KMS-11 (cell line): ENCODE measurements at regions not wholly inside any gene's neighbourhood (a gene's known extent, or its start where the extent isn't known, plus 50 kb on each side); places are given as distances from the start of the nearest gene placed in this dataset.

Experiments used
- H2AFZ ChIP-seq: fragments of 200-600 bp; sonication (generic); 2 replicates; pipeline ENCODE4 v1.6.1; 2016; ENCODE audit warnings: antibody characterized with exemption, mixed run types, low read depth
- H3K27ac ChIP-seq: fragments of 200-600 bp; sonication (generic); 2 replicates; pipeline ENCODE4 v1.6.1; 2016; ENCODE audit warnings: mild to moderate bottlenecking, mixed run types
- H3K27me3 ChIP-seq: fragments of 200-600 bp; sonication (generic); 2 replicates; pipeline ENCODE4 v1.6.1; 2017; ENCODE audit warnings: mild to moderate bottlenecking, low read depth, mixed run types, moderate library complexity; ENCODE audit not compliant: insufficient read depth
- H3K36me3 ChIP-seq: fragments of 200-600 bp; sonication (generic); 2 replicates; pipeline ENCODE4 v1.6.1; 2017; ENCODE audit warnings: mild to moderate bottlenecking, mixed run types; ENCODE audit not compliant: insufficient read depth
- H3K4me1 ChIP-seq: fragments of 200-600 bp; sonication (generic); 2 replicates; pipeline ENCODE4 v1.6.1; 2016; ENCODE audit warnings: mild to moderate bottlenecking, low read depth, mixed run types; ENCODE audit not compliant: poor library complexity, severe bottlenecking
- H3K4me2 ChIP-seq: fragments of 200-600 bp; sonication (generic); 2 replicates; pipeline ENCODE4 v1.7.0; 2016; ENCODE audit warnings: mild to moderate bottlenecking, mixed run types
- H3K4me3 ChIP-seq: fragments of 200-600 bp; sonication (generic); IDR thresholded peaks from 2 replicates; pipeline ENCODE4 v1.6.1; 2017; ENCODE audit warnings: low read depth, low read length, mixed read lengths; ENCODE audit not compliant: insufficient read depth
- H3K79me2 ChIP-seq: fragments of 200-600 bp; sonication (generic); 2 replicates; pipeline ENCODE4 v1.6.1; 2016; ENCODE audit warnings: low read depth, mixed run types; ENCODE audit not compliant: insufficient read depth
- H3K9ac ChIP-seq: fragments of 200-600 bp; sonication (generic); 2 replicates; pipeline ENCODE4 v1.6.1; 2016; ENCODE audit warnings: mild to moderate bottlenecking, mixed run types
- H4K20me1 ChIP-seq: fragments of 200-600 bp; sonication (generic); 2 replicates; pipeline ENCODE4 v1.6.1; 2016; ENCODE audit warnings: mild to moderate bottlenecking, mixed run types; ENCODE audit not compliant: insufficient read depth
- TF ChIP-seq, protein P1 (sequence below): fragments of 200-600 bp; sonication (generic); conservative IDR thresholded peaks from 2 replicates; pipeline ENCODE4 v1.6.1; 2017; ENCODE audit warnings: low read depth, mild to moderate bottlenecking, antibody characterized with exemption, low read length, moderate library complexity, mixed read lengths

DNA sequence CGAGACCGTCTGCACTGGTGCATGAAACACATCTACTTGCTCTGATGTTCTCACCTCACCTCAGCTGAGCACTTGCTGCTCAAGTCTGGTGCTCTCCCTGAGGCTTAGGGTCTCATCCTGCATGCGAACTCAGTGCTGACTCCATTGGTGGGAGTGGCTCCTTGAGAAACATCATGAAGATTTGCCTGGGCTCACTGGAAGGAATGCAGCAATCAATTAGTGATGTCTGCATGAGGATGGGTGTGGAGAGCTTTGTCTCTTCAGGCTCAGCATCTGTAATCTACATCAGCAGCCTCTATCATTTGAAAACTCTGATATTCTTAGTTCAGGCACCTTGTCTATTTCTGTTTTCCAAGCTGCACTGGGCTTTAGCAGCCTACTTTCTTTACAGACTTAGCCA is 204.4 kb downstream of the IRF8 start:
- H3K9ac ChIP-seq, result no peak overlapping the region
- TF ChIP-seq, protein P1, sequence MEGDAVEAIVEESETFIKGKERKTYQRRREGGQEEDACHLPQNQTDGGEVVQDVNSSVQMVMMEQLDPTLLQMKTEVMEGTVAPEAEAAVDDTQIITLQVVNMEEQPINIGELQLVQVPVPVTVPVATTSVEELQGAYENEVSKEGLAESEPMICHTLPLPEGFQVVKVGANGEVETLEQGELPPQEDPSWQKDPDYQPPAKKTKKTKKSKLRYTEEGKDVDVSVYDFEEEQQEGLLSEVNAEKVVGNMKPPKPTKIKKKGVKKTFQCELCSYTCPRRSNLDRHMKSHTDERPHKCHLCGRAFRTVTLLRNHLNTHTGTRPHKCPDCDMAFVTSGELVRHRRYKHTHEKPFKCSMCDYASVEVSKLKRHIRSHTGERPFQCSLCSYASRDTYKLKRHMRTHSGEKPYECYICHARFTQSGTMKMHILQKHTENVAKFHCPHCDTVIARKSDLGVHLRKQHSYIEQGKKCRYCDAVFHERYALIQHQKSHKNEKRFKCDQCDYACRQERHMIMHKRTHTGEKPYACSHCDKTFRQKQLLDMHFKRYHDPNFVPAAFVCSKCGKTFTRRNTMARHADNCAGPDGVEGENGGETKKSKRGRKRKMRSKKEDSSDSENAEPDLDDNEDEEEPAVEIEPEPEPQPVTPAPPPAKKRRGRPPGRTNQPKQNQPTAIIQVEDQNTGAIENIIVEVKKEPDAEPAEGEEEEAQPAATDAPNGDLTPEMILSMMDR, result no peak

DNA sequence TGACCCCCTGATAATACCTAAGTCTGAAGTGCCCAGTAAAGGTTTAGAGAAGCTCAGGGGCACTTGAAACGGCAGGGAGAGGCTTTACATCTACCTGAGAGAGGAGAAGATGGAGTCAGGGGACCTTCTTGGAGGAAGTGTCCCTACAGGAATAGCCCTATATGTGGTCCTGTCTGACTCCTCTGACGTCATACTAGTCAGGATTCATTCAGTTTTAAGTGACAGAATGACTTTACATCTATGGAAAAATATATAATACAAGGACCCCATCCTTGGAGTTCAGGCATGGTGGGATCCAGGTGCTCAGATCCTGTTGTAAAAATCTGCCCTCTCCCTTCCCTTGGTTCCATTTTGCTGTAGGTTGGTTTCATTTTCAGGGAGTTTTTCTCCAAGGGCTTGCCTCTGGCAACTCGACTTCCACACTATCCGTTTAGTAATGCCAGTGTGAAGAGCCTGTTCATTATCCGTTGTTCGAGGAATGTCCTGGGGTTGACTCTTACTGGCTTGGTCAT is 205.6 kb downstream of the IRF8 start:
- no peak overlapping the region for H3K4me2 ChIP-seq

More for the DNA sequence above, 204.4 kb downstream of the IRF8 start:
- Histone ChIP-seq H3K36me3 (no peaks in the 10 kb centered on the region), H3K4me2 (no peak overlapping the region), H2AFZ (no peak overlapping the region), H3K4me3 (no peak overlapping the region), H3K79me2 (no peaks in the 10 kb centered on the region), H4K20me1 (no peaks in the 10 kb centered on the region), H3K27ac (no peak overlapping the region), H3K27me3 (peaks cover 6% of the 10 kb centered on the region; the same call in 1 of the 2 replicates), H3K4me1 (no peaks in the 10 kb centered on the region)

DNA sequence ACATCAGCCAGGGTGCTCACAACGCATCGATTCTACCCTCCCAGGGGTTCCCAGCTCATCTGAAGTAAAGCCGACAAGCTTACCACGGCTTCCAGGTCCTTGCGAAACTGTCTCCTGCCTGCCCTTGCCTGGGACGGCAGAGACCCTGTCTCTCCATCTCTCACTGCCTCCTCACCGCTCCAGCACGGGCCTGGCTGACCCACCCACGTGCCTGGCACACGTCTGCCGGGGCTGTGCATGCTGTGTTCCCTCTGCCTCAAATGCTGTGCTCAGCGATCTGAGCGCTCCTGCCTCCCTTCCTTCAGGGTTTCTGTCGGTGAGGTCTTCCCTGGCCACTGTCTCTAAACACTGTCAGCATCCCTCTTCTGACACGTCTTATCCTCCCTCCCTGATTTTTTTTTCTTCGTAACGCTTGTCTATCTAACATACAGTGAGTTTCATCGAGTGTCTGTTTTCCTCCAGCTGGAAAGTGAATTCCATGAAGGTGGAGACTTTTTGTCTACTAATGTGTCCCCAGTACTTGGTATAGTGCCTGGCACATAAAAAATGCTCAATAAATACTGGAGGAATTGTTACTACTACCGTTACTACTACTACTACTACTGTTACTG is 208.4 kb downstream of the IRF8 start:
- Histone ChIP-seq H3K79me2 (no peaks in the 10 kb centered on the region), H4K20me1 (no peaks in the 10 kb centered on the region), H3K27ac (no peak overlapping the region), H3K4me1 (no peaks in the 10 kb centered on the region), H3K9ac (no peak overlapping the region), H3K4me2 (no peak overlapping the region), H3K36me3 (no peaks in the 10 kb centered on the region), H3K4me3 (no peak overlapping the region), H2AFZ (no peak overlapping the region), H3K27me3 (peaks cover 3% of the 10 kb centered on the region; the same call in 1 of the 2 replicates)
- TF ChIP-seq, protein P1, result no peak

More for the DNA sequence above, 205.6 kb downstream of the IRF8 start:
- Histone ChIP-seq H3K4me3 (no peak overlapping the region), H2AFZ (no peak overlapping the region), H3K4me1 (no peaks in the 10 kb centered on the region), H3K27me3 (peaks cover 6% of the 10 kb centered on the region; the same call in 1 of the 2 replicates), H3K9ac (no peak overlapping the region), H3K27ac (no peak overlapping the region), H3K79me2 (no peaks in the 10 kb centered on the region), H4K20me1 (no peaks in the 10 kb centered on the region), H3K36me3 (no peaks in the 10 kb centered on the region)
- TF ChIP-seq, protein P1, result no peak

DNA sequence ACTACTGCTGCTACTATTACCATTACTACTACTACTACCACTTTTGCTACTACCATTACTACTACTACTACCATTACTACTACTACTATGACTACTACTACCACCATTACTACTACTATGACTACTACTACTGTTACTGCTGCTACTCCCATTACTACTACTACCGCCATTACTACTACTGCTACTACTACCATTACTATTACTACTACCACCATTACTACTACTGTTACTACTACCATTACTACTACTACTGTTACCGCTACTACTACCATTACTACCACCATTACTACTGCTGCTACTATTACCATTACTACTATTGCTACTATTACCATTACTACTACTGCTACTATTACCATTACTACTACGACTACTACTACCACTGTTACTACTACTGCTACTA is 209.1 kb downstream of the IRF8 start:
- no peak overlapping the region for H3K4me2 ChIP-seq
- TF ChIP-seq, protein P1, result no peak
- no peak overlapping the region for H3K9ac ChIP-seq
- H3K27ac ChIP-seq, result no peak overlapping the region
- H3K4me3 ChIP-seq, result no peak overlapping the region
- H4K20me1 ChIP-seq, result no peaks in the 10 kb centered on the region
- no peak overlapping the region for H2AFZ ChIP-seq
- H3K27me3 ChIP-seq, result peaks cover 9% of the 10 kb centered on the region; the same call in 1 of the 2 replicates
- no peaks in the 10 kb centered on the region for H3K4me1 ChIP-seq
- no peaks in the 10 kb centered on the region for H3K36me3 ChIP-seq
- H3K79me2 ChIP-seq, result no peaks in the 10 kb centered on the region
